HG02870 (cell line): ENCODE measurements at regions not wholly inside any gene's neighbourhood (a gene's known extent, or its start where the extent isn't known, plus 50 kb on each side); places are given as distances from the start of the nearest gene placed in this dataset.
"Not testable (repeated sequence)": the region's sequence is repeated elsewhere in the genome, so short reads cannot be mapped to it uniquely, and the experiment has no call there.

ENCODE experiments used
- ATAC-seq: cut with Tn5 transposase; IDR thresholded peaks from one replicate; pipeline ENCODE4 v1.9.1; 2021; ENCODE audit warnings: mild to moderate bottlenecking, moderate library complexity; ENCODE audit not compliant: unreplicated experiment

DNA sequence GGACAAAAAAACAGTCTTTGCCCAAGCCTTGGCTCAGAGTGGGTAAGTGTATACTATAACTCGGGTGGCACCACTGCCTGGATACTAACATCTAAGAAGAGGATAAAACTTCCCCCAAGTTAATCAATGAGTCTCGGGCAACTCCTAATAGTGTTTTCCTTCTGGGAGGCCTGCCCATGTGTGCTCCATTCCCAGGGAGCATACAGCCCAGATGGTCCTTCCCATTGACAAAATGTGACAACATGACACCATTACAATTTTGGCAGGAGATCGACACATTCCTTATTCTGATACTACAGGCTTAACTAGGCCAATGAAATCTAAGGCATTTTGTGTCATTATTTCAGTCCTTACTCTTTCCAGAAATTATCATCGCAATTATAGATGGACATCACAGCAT, 52.7 kb upstream of the CRIM1 start:
- no peak for ATAC-seq

DNA sequence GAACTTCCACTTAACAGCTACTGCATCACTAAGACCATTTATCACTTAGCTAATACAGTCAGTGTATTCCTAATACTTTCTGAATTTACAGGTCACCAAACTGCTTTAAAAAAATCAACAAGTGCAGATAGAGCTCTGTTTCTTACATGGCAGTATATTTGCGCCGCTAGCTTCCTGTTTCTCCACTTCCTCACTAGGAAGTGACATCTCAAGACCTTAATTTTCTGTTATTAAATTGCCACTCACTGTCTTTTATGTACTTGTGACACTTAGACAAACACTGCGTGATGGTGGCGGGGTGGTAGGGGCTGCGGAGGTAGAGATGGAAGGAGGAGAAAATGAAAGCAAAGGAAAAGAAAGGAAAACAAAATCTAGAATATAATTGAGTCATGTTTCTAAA, 53.7 kb upstream of the CRIM1 start:
- no peak for ATAC-seq

DNA sequence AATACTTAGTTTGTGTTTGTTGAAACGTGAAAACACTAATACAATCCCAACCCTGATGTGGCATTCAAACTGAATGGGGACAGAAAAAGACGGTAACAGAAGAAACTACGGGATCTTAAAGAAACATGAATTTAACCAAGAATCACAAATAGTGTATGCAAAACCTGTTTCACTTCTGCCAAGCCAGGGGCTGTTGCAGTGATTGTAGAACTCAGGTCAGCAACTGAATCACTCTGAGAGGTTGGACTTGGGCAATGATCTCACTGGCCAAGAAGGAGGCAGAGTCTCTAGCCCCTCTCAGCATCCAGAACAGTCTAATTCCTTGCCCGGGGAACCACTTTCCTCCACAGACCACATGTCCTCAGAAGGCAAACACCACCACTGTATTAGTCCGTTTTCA, 54.9 kb upstream of the CRIM1 start:
- no peak for ATAC-seq

DNA sequence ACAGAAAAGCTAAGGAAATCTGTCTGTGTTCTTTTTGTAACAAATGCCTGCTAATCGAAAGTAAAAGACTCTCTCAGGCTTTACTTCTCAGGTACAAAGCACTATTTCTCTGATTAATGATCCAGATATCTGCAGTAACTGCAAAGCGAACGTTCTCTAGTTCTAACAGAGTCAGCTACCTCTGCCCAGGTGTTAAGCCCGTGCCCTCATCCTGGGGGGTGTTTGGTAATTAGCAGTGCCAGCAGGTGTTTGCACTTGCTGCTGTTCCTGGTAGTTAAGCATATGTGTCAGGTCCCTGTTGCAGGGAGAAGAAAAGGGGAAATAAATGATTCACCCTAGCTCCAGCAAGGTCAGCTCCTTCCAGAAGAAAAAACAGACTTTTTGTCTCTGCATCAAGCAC, 58.8 kb upstream of the CRIM1 start:
- no peak for ATAC-seq

DNA sequence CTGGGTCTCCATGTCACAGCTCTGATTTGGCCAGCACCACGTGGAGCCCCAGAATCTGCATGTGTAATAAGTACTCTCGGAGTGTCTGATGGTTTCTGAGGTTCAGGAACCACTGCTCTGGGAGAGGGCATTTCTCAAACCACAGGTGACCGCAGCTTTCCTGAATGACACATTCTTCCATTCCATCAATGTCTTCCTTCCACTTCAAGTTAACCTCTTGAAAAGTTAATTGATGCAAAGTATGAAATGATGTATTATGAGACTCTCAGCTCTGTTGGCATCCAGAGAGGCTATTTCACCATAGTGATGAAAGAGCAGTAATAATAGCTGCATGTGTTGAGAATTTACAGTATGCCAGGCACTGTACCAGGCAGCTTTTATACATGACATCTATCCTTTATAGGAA, 61.3 kb upstream of the CRIM1 start:
- ATAC-seq: no peak

DNA sequence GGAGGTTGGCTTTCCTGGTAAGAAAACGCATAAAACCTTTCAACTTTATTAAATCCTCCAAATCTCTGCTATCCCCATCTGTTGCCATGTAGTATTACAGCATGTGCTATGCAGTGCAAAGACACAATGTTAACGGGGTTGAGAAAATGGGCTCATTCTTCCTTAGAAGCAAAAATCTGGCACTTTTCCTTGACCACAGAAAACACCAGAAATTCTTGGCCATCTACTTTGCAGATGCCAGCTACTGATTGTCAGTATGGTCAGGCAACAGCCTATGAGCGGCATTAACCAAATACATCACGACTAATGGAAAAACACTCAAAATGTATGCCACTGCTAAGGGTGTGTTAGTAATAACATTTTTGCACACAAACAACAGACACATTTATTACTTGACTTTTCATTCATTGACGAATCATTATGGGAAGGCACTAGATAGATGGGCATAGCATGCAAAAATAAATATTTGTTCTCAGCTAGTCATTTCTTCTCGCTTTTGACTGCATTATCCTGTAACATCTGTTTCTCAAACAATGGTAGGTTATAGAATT, 65.2 kb upstream of the CRIM1 start:
- no peak for ATAC-seq

DNA sequence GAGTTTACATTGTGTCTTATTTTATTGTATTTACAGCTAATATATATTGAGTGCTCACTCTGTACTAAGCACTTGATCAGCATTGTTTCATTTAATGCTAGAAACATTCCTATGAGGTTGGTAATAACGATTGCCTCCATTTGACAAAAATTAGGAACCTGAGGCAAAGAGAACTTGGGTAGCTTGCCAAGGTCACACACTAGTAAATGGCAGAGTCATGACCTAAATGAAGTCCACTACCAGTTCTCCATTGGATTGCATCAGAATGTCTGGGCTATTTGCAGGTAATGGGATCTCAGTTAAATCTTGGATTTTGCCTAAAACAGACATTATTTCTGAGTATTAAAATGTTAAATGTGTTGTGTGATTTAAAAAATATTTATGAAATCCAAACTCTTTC, 65.8 kb upstream of the CRIM1 start:
- ATAC-seq: no peak

DNA sequence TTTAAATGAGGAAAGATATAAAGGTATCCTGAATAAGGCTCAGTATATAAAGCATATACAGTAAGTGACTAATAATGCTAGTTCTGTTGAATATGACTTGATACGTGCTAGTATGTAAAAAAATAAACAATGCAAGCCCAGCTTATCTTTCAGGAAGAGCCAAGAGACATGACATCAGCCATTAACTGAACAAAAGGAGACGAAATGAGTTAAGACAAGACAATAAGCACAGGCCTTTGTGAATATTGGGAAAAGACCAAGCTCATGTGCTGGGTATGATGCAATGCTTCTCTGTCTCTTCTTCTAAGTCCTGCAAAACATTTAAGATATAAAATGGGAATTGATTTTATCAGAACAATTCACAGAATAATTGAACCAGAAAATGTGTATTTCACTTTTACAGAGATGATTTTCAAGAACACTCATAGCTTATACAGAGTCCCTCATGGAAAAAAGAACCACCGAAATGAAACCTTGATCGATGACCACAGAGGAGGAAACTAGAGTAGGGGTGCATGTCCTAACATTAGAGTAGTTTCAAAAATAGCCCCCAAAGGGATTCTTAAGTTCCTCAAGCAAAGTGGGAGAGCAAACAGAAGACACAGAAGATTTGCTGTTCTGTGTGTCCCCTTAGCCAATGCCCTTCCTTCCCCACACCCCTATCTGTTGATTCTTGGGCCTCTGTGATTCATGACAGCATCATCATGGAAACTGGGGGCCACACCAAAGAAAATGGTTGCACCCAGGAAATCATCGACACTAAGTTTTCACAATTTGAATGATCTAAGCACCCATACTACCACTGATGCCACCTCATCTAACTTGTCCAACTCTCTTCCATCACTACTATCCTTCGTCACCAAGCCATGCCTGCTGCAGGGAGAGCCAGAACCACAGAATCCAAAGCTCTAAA, 68.0 kb upstream of the CRIM1 start:
- no peak for ATAC-seq

DNA sequence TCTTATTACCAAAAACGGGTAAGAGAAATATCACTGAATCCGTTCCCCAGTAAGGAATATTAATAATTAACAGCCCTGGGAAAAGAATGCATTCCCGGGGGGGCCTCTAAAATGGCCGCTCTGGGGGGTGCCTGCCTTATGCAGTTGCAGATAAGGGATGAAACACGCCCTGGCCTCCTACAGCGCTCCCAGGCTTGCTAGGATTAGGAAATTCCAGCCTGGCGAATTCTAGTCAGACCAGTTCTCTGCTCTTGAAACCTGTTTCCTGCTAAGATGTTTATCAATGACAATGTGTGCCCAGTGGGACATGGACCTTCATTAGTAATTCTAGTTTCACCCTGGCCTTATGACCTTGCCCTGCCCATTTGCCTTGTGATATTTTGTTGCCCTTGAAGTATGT, 76.1 kb upstream of the CRIM1 start:
- ATAC-seq: not testable (repeated sequence)

DNA sequence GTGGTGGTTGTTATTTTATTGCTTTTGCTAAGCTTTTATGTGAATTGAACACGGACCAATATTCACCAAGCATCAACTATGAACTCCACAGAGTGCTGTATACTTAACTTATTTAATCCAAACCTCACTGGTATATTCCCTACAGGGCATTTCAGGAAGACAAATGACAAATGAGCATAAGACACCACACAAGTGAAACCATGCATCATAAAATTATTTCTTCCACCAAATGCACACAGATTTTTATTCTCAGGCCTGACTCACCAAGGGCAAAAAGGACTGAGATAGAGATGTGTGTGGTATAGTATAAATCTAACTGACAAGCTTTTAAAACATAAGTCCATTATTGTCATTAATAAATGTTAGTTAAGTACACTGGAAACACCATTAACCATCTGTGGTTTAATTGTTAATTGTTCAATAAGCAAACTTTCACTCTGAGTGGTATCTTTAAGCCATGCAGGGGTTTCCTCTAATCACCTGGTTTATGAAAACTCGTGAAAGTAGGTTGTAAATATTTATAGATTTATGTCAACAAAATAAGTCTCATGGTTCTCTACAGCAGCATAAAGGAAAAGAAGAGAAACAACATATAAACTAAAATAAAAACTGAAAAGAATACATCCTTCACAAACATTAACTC, 77.6 kb upstream of the CRIM1 start:
- ATAC-seq: no peak

DNA sequence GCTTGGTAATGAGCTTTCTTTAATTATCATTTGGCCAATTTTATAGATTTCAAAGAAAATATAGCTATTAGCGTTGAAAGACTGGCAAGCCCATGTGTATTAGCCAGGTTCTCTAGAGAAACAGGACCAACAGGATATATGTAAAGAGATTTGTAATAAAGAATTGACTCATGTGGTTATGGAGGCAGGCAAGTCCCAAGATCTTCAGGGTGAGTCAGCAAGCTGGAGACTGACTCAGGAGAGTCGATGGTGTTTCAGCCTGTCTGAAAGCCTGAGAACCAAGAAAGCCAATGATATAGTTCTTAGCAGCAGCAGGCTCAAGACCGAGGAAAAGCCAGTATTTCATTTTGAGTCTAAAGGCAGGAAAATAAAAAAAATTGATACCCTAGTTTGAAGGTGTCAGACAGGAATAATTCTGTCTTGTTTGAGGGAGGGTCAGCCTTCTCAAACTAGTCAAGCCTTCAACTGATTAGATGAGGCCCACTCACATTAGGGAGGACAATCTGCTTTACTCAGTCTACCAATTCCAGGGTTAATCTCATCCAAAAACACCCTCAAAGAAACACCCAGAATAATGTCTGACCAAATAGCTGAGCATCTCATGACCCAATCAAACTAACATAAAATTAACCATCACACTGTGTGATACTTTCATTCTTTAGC, 78.3 kb upstream of the CRIM1 start:
- no peak for ATAC-seq

DNA sequence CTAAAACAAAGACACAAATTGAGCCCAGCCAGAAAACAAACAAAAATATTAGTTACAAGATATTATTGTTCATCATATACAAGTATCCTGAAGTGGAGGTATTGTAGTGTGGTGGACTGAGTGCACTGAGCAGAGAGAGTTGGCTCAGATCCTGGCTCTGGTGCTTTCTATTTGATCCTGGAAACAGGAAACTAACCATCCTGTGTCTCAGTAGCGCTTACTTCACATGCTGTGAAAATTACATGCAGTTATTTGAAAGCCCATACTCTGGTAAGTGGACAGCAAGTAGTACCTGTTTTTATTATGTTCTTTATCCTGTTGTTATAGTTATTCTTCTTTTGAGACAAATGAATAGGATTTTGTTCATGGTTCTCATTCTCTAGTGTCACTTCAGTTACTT, 84.3 kb upstream of the CRIM1 start:
- no peak for ATAC-seq

DNA sequence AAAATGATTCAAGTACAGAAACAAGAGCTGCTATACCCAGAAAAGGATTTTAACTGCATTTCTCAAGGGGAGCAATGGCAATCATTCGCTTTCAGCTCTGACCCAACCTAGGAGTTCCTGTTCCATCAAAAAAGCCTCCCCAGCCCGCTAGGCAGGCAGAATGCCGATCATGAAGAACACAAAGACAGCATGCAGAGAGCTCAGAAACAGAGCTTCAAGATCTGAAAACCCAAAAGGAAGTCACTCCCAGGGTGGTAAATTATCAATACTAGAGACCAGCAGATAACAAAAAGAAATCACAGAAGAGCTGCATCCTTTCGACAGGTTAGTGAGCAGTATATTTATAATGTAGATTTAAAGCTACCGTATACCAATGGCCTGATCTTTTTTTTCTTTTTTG, 84.8 kb upstream of the CRIM1 start:
- no peak for ATAC-seq

DNA sequence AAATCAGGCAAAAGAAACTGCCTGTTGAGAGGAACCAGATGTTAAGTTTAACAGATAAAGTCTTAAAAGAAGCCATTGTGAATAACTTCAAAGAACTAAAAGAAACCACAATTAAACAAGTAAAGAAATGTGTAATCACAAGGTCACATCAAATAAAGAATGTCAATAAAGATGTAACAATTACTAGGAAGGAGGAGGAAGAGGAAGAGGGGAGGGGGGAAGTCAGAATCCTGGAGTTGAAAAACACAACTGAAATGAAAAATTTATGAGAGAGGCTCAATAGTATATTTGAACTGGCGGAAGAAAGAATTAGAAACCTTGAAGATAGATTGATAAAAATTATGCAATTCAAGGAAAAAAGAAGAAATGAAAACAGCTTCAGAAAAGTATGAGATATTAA, 88.4 kb upstream of the CRIM1 start:
- ATAC-seq: no peak

DNA sequence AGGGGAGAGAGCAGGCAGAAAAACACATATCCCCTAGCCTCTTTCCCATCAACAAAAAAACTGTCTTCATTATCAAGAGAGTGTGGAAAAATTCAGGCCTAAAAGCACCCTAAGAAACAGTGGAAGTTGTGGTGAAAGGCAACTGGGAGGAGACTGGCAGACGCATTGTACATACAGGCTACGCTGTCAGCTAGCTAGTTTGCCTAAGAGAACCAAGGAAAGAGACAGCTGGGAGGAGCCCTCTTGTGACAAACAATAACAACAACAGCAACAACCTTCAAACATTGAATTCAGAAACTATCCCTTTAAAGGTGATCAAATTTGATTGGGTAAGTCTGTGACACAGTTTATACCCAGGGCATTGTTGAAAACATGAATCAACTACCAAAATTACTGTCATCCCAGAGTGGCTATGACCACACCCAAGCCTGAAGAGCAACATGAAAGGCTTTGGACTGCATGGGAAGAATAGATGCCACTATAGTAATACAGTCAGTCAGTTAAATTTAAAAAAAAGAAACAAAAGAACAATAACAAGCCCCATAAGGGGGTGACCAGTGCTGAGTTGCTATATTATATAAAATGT, 88.9 kb upstream of the CRIM1 start:
- no peak for ATAC-seq

DNA sequence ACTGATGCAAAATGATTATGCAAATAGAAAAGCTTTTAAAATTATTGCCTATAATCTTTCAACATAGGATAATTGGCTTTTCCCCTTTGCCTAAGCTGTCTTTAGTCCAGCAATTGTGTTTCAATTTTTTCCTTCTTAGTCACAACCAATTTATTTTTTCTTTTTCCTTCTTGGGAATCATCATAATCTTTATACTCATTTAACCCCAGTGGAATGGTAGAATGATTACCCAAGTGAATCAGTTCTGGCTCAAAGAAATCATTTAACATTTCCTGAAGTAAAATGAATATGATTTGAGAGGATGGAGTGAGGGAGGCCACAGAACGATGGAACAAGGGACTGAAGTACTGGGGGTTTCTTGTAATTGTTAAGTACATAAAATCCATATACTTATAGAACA, 93.0 kb upstream of the CRIM1 start:
- no peak for ATAC-seq

DNA sequence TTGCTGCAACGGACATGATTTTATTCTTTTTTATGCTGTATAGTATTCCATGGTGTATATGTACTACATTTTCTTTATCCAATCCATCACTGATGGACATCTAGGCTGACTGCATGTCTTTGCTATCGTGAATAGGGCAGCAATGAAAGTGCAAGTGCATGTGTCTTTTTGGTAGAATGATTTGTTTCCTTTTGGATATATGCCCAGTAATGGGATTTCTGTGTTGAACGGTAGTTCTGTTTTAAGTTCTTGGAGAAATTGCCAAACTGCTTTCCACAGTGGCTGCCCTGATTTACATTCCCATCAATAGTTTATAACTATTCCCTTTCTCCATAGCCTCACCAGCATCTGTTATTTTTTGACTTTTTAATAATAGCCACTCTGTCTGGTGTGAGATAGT, 99.7 kb upstream of the CRIM1 start:
- ATAC-seq: no peak

DNA sequence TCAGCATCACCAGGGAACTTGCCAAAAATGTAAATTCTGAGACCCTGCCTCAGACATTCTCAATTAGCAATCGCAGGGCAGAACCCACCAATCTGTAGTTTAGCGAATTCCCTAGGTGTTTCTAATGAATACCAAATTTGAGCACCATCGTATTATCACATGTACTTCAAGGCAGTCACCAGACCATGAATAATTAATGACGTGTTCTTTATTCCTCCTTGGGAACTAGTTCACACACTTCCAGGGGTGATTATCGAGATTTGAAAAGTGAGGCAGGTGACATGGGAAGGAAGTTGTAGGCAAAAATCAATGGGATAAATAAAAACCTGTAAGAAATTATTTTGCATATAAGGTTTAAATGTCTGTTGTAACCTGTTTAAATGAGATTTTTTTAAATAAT, 102.5 kb upstream of the CRIM1 start:
- ATAC-seq: no peak

DNA sequence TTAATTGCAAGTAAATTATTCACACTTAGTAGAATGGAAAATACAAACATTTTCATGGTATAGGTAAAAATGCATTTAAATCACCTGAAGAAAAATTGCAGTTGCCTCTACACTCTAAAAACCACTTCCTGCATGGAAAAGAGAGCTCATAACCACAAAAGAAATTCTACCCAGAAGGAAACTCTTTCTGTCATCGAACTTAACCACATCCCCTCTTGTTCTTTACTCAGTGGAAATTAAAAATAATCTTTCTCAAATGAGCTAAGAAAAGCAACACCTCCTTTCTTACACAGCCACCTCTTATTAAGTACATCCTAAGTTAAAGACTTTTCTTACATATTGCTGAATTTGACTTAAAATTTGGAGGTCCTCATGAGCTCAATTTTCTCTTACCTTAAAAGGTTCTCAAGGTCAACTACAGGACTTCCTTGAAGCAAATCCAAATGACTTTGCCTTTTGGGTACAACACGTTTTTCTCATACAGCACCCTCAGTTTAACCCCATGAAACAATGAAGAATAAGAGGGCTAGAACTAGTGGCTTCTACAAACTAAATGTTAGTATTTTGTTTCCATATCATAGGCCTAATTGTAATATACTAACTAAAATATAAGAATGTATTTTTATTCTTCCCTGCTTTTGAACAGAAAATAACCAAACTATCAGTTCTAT, 109.1 kb upstream of the CRIM1 start:
- ATAC-seq: peak; percentile 89

DNA sequence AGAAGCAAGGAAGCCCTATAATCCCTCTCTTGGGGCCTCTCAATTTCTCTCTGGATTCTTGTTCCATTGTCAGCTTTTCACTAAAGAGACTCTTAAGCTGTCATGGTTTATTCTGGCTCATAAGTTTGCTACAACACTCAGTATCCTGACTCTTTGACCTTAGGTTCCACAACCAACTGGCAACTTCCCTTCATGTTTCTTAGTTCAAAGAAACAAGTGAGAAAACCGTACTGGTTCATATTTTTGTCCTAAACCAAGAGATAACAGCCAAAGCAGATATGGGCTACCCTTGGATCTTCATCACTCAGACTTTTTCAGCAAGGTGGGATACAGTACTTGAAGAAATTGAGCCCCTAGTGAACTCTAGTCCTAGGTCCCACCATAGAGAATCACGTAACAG, 109.9 kb upstream of the CRIM1 start:
- ATAC-seq: no peak

DNA sequence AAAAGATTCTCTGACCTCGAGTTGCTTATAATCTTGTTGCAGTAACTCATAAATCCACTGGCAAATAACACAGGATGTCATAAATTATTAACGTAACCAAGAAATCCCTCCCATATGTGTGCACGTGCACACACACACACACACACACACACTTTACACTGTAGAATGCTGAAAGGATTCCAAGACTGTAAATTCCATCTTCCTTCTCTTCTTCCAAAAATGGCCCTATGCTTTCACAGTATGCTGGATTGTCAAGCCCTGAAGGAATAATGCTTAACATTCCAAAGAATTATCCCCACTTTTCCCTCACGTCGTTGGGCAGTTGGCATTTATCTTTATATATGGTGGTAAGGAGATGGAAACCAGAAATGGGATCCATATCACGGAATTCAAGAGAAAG, 117.5 kb upstream of the CRIM1 start:
- ATAC-seq: no peak
